Panc1 (cell line): ENCODE measurements at regions not wholly inside any gene's neighbourhood (a gene's known extent, or its start where the extent isn't known, plus 50 kb on each side); places are given as distances from the start of the nearest gene placed in this dataset.

Experiments
- ATAC-seq: fragments of 200-7000 bp; cut with Tn5 transposase; 2 replicates; pipeline ENCODE4 v1.9.1; 2020; ENCODE audit warnings: mild to moderate bottlenecking, moderate library complexity
- BruUV-seq: library from RNA; stranded (reverse); fragments of 400-500 nt; replicated peaks from 2 replicates; lab custom pipeline; 2021; lab: Mats Ljungman, UMichigan
- CTCF ChIA-PET: fragments of 300-600 bp; sonication (Branson Sonifier 250); formaldehyde crosslinking; loops from one replicate; lab custom pipeline; 2022; ENCODE audit warnings: antibody characterized with exemption; lab: Charles Lee
- POLR2A ChIA-PET: fragments of 300-600 bp; sonication (Branson Sonifier 250); formaldehyde crosslinking; loops from one replicate; lab custom pipeline; 2022; ENCODE audit warnings: antibody characterized with exemption; lab: Charles Lee
- DNase-seq: peaks from one replicate; pipeline ENCODE4 v3.0.0-alpha.2; 2010; ENCODE audit warnings: low read depth, low spot score
- H3K27ac ChIP-seq: 2 replicates; pipeline ENCODE4 v1.5.1; 2011; ENCODE audit warnings: mild to moderate bottlenecking, low read length, inconsistent platforms
- H3K27me3 ChIP-seq: fragments of 200-500 bp; sonication (Bioruptor generic); 2 replicates; pipeline ENCODE4 v1.6.0; 2014; ENCODE audit warnings: low read length, inconsistent platforms; ENCODE audit not compliant: control insufficient read depth, insufficient read depth
- H3K36me3 ChIP-seq: fragments of 200-500 bp; sonication (Bioruptor generic); 2 replicates; pipeline ENCODE4 v1.5.1; 2014; ENCODE audit warnings: inconsistent platforms, mild to moderate bottlenecking, low read length, moderate library complexity; ENCODE audit not compliant: control insufficient read depth, insufficient read depth
- H3K4me1 ChIP-seq: 2 replicates; pipeline ENCODE4 v1.5.1; 2011; ENCODE audit warnings: inconsistent platforms, mild to moderate bottlenecking, low read length, moderate library complexity; ENCODE audit not compliant: control insufficient read depth, insufficient read depth
- H3K4me3 ChIP-seq, 2 experiments: 2 replicates each; pipeline ENCODE4 v1.5.1; 2011 to 2012; ENCODE audit warnings: low read depth in 2 of 2, low read length in 2 of 2, mild to moderate bottlenecking in 2 of 2, inconsistent platforms in 1 of 2, moderate library complexity in 1 of 2
- H3K9me3 ChIP-seq: fragments of 200-500 bp; sonication (Bioruptor generic); 2 replicates; pipeline ENCODE4 v1.5.1; 2014; ENCODE audit warnings: low read depth, mild to moderate bottlenecking, inconsistent platforms, low read length, moderate library complexity; ENCODE audit not compliant: control insufficient read depth, insufficient read depth
- POLR2AphosphoS5 ChIP-seq: IDR thresholded peaks from 2 replicates; pipeline ENCODE4 v1.6.1; 2012; ENCODE audit warnings: mild to moderate bottlenecking, low read depth, low read length, moderate library complexity
- SIN3A ChIP-seq: IDR thresholded peaks from 2 replicates; pipeline ENCODE4 v1.6.1; 2012; ENCODE audit warnings: low read depth, mild to moderate bottlenecking, low read length, moderate library complexity, borderline replicate concordance; ENCODE audit not compliant: insufficient read depth
- TCF7L2 ChIP-seq: IDR thresholded peaks from 2 replicates; pipeline ENCODE4 v1.6.1; 2011; ENCODE audit warnings: mild to moderate bottlenecking, low read depth, low read length, inconsistent platforms
- in situ Hi-C: cut with HindIII; loops from 2 replicates; pipeline ENCODE4 v1.10.0; 2016; ENCODE audit warnings: low sequenced_read_pairs, low pct_unique_long_range_greater_than_20kb
- intact Hi-C: fragments of 100-400 bp; cut with micrococcal nuclease; formaldehyde crosslinking; loops from one replicate; pipeline ENCODE4 v1.10.0; 2022; ENCODE audit not compliant: unreplicated experiment
- TF ChIP-seq, protein P1 (sequence below): fragments of 450-650 bp; IDR thresholded peaks from 2 replicates; pipeline ENCODE4 v1.5.1; 2017; ENCODE audit warnings: mild to moderate bottlenecking
- TF ChIP-seq, protein P2 (sequence below), 2 experiments: IDR thresholded peaks; 2 replicates each; pipeline ENCODE4 v1.6.1; 2011 to 2012; ENCODE audit warnings: low read depth in 2 of 2, control low read depth in 1 of 2, low read length in 1 of 2, mild to moderate bottlenecking in 1 of 2, moderate library complexity in 1 of 2; ENCODE audit not compliant: insufficient read depth in 1 of 2

- no peak overlapping the region for H3K27ac ChIP-seq
- in situ Hi-C loops (no loop called here), intact Hi-C loops (no loop called here)
- no peaks in the 10 kb centered on the region for H3K9me3 ChIP-seq
- ATAC-seq = no peak
- H3K4me1 ChIP-seq = no peaks in the 10 kb centered on the region
- TF ChIP-seq SIN3A (no peak), TCF7L2 (no peak), POLR2AphosphoS5 (no peak)
- TF ChIP-seq, protein P1, sequence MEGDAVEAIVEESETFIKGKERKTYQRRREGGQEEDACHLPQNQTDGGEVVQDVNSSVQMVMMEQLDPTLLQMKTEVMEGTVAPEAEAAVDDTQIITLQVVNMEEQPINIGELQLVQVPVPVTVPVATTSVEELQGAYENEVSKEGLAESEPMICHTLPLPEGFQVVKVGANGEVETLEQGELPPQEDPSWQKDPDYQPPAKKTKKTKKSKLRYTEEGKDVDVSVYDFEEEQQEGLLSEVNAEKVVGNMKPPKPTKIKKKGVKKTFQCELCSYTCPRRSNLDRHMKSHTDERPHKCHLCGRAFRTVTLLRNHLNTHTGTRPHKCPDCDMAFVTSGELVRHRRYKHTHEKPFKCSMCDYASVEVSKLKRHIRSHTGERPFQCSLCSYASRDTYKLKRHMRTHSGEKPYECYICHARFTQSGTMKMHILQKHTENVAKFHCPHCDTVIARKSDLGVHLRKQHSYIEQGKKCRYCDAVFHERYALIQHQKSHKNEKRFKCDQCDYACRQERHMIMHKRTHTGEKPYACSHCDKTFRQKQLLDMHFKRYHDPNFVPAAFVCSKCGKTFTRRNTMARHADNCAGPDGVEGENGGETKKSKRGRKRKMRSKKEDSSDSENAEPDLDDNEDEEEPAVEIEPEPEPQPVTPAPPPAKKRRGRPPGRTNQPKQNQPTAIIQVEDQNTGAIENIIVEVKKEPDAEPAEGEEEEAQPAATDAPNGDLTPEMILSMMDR = no peak
- TF ChIP-seq, protein P2, sequence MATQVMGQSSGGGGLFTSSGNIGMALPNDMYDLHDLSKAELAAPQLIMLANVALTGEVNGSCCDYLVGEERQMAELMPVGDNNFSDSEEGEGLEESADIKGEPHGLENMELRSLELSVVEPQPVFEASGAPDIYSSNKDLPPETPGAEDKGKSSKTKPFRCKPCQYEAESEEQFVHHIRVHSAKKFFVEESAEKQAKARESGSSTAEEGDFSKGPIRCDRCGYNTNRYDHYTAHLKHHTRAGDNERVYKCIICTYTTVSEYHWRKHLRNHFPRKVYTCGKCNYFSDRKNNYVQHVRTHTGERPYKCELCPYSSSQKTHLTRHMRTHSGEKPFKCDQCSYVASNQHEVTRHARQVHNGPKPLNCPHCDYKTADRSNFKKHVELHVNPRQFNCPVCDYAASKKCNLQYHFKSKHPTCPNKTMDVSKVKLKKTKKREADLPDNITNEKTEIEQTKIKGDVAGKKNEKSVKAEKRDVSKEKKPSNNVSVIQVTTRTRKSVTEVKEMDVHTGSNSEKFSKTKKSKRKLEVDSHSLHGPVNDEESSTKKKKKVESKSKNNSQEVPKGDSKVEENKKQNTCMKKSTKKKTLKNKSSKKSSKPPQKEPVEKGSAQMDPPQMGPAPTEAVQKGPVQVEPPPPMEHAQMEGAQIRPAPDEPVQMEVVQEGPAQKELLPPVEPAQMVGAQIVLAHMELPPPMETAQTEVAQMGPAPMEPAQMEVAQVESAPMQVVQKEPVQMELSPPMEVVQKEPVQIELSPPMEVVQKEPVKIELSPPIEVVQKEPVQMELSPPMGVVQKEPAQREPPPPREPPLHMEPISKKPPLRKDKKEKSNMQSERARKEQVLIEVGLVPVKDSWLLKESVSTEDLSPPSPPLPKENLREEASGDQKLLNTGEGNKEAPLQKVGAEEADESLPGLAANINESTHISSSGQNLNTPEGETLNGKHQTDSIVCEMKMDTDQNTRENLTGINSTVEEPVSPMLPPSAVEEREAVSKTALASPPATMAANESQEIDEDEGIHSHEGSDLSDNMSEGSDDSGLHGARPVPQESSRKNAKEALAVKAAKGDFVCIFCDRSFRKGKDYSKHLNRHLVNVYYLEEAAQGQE (IDR thresholded peaks at IDR 0.05; ENCODE audit: insufficient read depth in 1 of 2, low read depth in 2 of 2, low read length in 1 of 2) = no peak
- no TSS peak for BruUV-seq
- no peak for DNase-seq
- H3K4me3 ChIP-seq = no peak overlapping the region
- no peaks in the 10 kb centered on the region for H3K36me3 ChIP-seq
- POLR2A ChIA-PET = no interaction called here
- H3K27me3 ChIP-seq = no peaks in the 10 kb centered on the region
- CTCF ChIA-PET = no interaction called here
Measured at GRCh38 chr14:31943217-31943799, 133.8 kb upstream of the ARHGAP5 start.

GRCh38 chr14:31943861-31944255 is 133.2 kb upstream of the ARHGAP5 start:
- Histone ChIP-seq H3K27me3 (no peaks in the 10 kb centered on the region), H3K27ac (no peak overlapping the region), H3K4me3 (no peak overlapping the region), H3K9me3 (no peaks in the 10 kb centered on the region), H3K4me1 (no peaks in the 10 kb centered on the region), H3K36me3 (no peaks in the 10 kb centered on the region)
- ATAC-seq = no peak
- in situ Hi-C loops = no loop called here
- ChIA-PET POLR2A (no interaction called here), CTCF (no interaction called here)
- no peak for DNase-seq
- no TSS peak for BruUV-seq
- TF ChIP-seq, protein P1 = no peak
- no peak for TF ChIP-seq POLR2AphosphoS5
- no peak for TF ChIP-seq SIN3A
- TF ChIP-seq, protein P2 (IDR thresholded peaks at IDR 0.05; ENCODE audit: insufficient read depth in 1 of 2, low read depth in 2 of 2, low read length in 1 of 2) = no peak
- intact Hi-C loops = no loop called here
